MM.1S (cell line): ENCODE measurements at regions not wholly inside any gene's neighbourhood (a gene's known extent, or its start where the extent isn't known, plus 50 kb on each side); places are given as distances from the start of the nearest gene placed in this dataset.

ENCODE experiments used
- DNase-seq: peaks from one replicate; pipeline ENCODE4 v3.0.0-alpha.2; 2015
- H2AFZ ChIP-seq: fragments of 300-600 bp; sonication (generic); 2 replicates; pipeline ENCODE4 v1.6.0; 2016; ENCODE audit warnings: antibody characterized with exemption, low read length
- H3F3A ChIP-seq: fragments of 300-600 bp; sonication (generic); 2 replicates; pipeline ENCODE4 v1.6.1; 2016; ENCODE audit warnings: mild to moderate bottlenecking, antibody characterized with exemption, low read length, moderate library complexity, mixed read lengths; ENCODE audit not compliant: insufficient read depth
- H3K27ac ChIP-seq: fragments of 300-600 bp; sonication (generic); 2 replicates; pipeline ENCODE4 v1.5.1; 2016; ENCODE audit warnings: mild to moderate bottlenecking, low read length
- H3K27me3 ChIP-seq: fragments of 300-600 bp; sonication (generic); replicated peaks from 2 replicates; pipeline ENCODE4 v1.6.0; 2016; ENCODE audit warnings: low read length; ENCODE audit not compliant: insufficient read depth
- H3K36me3 ChIP-seq: fragments of 300-600 bp; sonication (generic); replicated peaks from 2 replicates; pipeline ENCODE4 v1.6.1; 2016; ENCODE audit warnings: mild to moderate bottlenecking, low read length, mixed read lengths; ENCODE audit not compliant: insufficient read depth
- H3K4me1 ChIP-seq: fragments of 300-600 bp; sonication (generic); 2 replicates; pipeline ENCODE4 v1.6.1; 2016; ENCODE audit warnings: low read length, mixed read lengths
- H3K4me2 ChIP-seq: fragments of 300-600 bp; sonication (generic); 2 replicates; pipeline ENCODE4 v1.6.0; 2016; ENCODE audit warnings: low read depth, low read length
- H3K4me3 ChIP-seq: fragments of 300-600 bp; sonication (generic); 2 replicates; pipeline ENCODE4 v1.5.1; 2016; ENCODE audit warnings: low read length, mixed read lengths
- H3K79me2 ChIP-seq: fragments of 300-600 bp; sonication (generic); 2 replicates; pipeline ENCODE4 v1.6.1; 2016; ENCODE audit warnings: mixed run types, low read length, mixed read lengths
- H3K9ac ChIP-seq: fragments of 300-600 bp; sonication (generic); 2 replicates; pipeline ENCODE4 v1.6.1; 2016; ENCODE audit warnings: low read length, mixed read lengths
- H3K9me2 ChIP-seq: fragments of 300-600 bp; sonication (generic); replicated peaks from 2 replicates; pipeline ENCODE4 v1.6.1; 2016; ENCODE audit warnings: mild to moderate bottlenecking, low read length, mixed read lengths; ENCODE audit not compliant: insufficient read depth
- H3K9me3 ChIP-seq: fragments of 300-600 bp; sonication (generic); replicated peaks from 2 replicates; pipeline ENCODE4 v1.6.1; 2016; ENCODE audit warnings: mild to moderate bottlenecking, low read length, mixed read lengths; ENCODE audit not compliant: insufficient read depth
- H4K20me1 ChIP-seq: fragments of 300-600 bp; sonication (generic); 2 replicates; pipeline ENCODE4 v1.6.1; 2016; ENCODE audit warnings: mild to moderate bottlenecking, low read length, moderate library complexity, mixed read lengths; ENCODE audit not compliant: insufficient read depth
- EZH2 ChIP-seq: fragments of 300-600 bp; sonication (generic); optimal IDR thresholded peaks from 2 replicates; pipeline ENCODE3; 2017; ENCODE audit warnings: low read depth, mild to moderate bottlenecking, antibody characterized with exemption, low read length, mixed read lengths
- EZH2phosphoT487 ChIP-seq: fragments of 300-600 bp; sonication (generic); IDR thresholded peaks from 2 replicates; pipeline ENCODE4 v1.6.1; 2018; ENCODE audit warnings: antibody characterized with exemption, low read length
- TF ChIP-seq, protein P1 (sequence below): fragments of 300-600 bp; sonication (generic); IDR thresholded peaks from 2 replicates; pipeline ENCODE4 v1.5.1; 2016; ENCODE audit warnings: antibody characterized with exemption, low read length, mixed read lengths

DNA sequence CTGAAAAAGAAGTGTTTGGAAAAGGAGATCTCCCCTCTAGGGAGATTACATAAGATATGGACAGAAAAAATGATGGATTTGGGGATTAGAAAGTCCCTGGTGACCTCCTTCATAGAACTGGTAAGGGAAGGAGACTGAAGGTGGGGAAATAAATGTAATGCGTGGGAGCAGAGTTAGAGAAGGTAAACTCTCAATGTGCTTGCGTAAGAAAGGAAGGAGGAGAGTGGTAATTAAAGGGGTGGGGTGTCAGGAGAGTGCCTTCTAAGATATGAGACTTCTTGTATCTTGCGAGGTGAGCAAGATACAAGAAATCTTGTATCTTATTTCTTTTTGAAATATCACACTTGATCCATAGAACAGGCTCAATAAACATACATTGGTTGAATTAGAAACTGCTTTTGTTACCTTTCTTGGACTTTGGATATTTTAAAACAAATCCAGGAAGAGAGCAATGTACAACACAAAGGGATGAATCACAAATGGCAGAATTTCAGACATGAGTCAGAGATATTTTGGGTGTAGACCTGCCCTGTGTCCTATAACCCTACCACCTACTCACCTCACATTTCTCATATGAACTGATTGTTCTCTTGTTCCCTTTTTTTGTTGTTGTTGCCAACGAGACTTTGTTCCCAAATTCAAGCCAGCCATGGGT, 342.4 kb downstream of the INSIG2 start:
- TF ChIP-seq EZH2phosphoT487 = no peak
- TF ChIP-seq, protein P1, sequence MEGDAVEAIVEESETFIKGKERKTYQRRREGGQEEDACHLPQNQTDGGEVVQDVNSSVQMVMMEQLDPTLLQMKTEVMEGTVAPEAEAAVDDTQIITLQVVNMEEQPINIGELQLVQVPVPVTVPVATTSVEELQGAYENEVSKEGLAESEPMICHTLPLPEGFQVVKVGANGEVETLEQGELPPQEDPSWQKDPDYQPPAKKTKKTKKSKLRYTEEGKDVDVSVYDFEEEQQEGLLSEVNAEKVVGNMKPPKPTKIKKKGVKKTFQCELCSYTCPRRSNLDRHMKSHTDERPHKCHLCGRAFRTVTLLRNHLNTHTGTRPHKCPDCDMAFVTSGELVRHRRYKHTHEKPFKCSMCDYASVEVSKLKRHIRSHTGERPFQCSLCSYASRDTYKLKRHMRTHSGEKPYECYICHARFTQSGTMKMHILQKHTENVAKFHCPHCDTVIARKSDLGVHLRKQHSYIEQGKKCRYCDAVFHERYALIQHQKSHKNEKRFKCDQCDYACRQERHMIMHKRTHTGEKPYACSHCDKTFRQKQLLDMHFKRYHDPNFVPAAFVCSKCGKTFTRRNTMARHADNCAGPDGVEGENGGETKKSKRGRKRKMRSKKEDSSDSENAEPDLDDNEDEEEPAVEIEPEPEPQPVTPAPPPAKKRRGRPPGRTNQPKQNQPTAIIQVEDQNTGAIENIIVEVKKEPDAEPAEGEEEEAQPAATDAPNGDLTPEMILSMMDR = no peak
- TF ChIP-seq EZH2 = no peak
- H3K4me1 ChIP-seq = no peaks in the 10 kb centered on the region
- no peaks in the 10 kb centered on the region for H3K27me3 ChIP-seq
- no peak overlapping the region for H2AFZ ChIP-seq
- no peak overlapping the region for H3K4me3 ChIP-seq
- no peaks in the 10 kb centered on the region for H3K9me3 ChIP-seq
- DNase-seq = no peak
- H3K79me2 ChIP-seq = no peaks in the 10 kb centered on the region
- H3K27ac ChIP-seq = no peak overlapping the region
- no peaks in the 10 kb centered on the region for H3F3A ChIP-seq
- no peaks in the 10 kb centered on the region for H4K20me1 ChIP-seq
- H3K36me3 ChIP-seq = no peaks in the 10 kb centered on the region
- H3K9me2 ChIP-seq = no peaks in the 10 kb centered on the region
- H3K4me2 ChIP-seq = no peak overlapping the region
- no peak overlapping the region for H3K9ac ChIP-seq

DNA sequence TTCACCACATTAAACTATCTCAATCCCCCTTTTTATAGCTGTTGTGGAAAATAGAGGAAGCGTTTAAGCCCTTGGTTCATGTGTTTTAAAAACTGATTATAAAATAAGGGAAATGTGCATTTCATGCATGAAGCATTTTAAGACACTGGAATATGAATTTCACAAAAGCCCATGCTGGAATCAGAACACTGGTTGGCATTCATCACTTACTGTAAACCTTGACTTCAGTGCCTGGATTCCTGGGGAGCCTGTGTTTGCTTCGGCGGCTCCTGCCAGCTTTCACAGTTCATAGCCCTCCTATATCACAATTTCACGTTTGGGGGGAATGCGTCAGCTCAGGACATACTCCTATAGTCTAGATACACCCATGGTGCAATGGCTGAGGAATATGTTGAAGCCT, 336.9 kb downstream of the INSIG2 start:
- Histone ChIP-seq H3K4me1 (no peaks in the 10 kb centered on the region), H3F3A (no peaks in the 10 kb centered on the region), H3K27ac (no peak overlapping the region), H4K20me1 (no peaks in the 10 kb centered on the region), H3K4me2 (no peak overlapping the region), H3K27me3 (no peaks in the 10 kb centered on the region), H3K4me3 (no peak overlapping the region), H3K9ac (no peak overlapping the region), H3K79me2 (no peaks in the 10 kb centered on the region), H3K9me3 (no peaks in the 10 kb centered on the region), H3K9me2 (no peaks in the 10 kb centered on the region), H2AFZ (no peak overlapping the region), H3K36me3 (no peaks in the 10 kb centered on the region)
- TF ChIP-seq, protein P1 = no peak
- TF ChIP-seq EZH2 (no peak), EZH2phosphoT487 (no peak)
- no peak for DNase-seq

DNA sequence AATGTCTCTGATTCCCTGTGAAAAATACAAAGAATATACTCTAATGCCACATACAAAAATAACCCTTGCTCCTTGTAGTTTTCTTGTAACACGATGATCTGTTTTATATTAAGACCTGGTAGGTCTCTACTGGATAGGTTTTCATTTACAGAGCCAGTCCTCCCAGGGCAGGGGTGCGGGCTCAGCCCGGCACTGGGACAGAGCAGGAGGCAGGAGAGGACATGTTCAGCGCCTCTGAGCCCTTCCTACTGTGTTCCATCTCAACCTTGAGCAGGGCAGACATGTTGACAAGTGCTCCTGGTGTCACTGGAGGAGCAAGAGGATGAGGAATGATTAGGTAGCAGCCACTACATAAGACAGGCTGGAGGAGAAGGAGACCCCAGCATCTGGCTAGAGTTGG, 335.5 kb downstream of the INSIG2 start:
- H3K4me3 ChIP-seq = no peak overlapping the region
- no peak overlapping the region for H3K4me2 ChIP-seq
- H3K79me2 ChIP-seq = no peaks in the 10 kb centered on the region
- no peaks in the 10 kb centered on the region for H3K9me2 ChIP-seq
- H3K27me3 ChIP-seq = no peaks in the 10 kb centered on the region
- no peaks in the 10 kb centered on the region for H4K20me1 ChIP-seq
- H3K9ac ChIP-seq = no peak overlapping the region
- H3K9me3 ChIP-seq = no peaks in the 10 kb centered on the region
- H3K36me3 ChIP-seq = no peaks in the 10 kb centered on the region
- H3F3A ChIP-seq = no peaks in the 10 kb centered on the region
- no peak for TF ChIP-seq EZH2
- TF ChIP-seq, protein P1 = no peak
- no peak for TF ChIP-seq EZH2phosphoT487
- H3K4me1 ChIP-seq = no peaks in the 10 kb centered on the region
- H2AFZ ChIP-seq = no peak overlapping the region
- H3K27ac ChIP-seq = no peak overlapping the region
- DNase-seq = no peak
